Gastrocnemius medialis (tissue), 4 donors: ENCODE measurements at regions not wholly inside any gene's neighbourhood (a gene's known extent, or its start where the extent isn't known, plus 50 kb on each side); places are given as distances from the start of the nearest gene placed in this dataset.

ENCODE experiments used
- ATAC-seq, 2 donors: fragments of 150-250 bp; one replicate each; pipeline ENCODE4 v1.9.1; 2016
- DNase-seq, 2 donors: peaks; one replicate each; pipeline ENCODE4 v3.0.0-alpha.2; 2019
- H3K27ac ChIP-seq, 4 donors: fragments of 200-600 bp; sonication (generic); 1 replicate in 1 of 4; 2 replicates in 3 of 4; pipeline ENCODE4 v1.5.1; 2016 to 2018; ENCODE audit warnings: mild to moderate bottlenecking in 2 of 4, moderate library complexity in 1 of 4
- H3K27me3 ChIP-seq, 3 donors: fragments of 200-600 bp; sonication (generic) in 2 of 3; 1 replicate in 1 of 3; 2 replicates in 2 of 3; pipeline versions ENCODE4 v1.5.1 to v1.6.0; 2016 to 2019; ENCODE audit warnings: mild to moderate bottlenecking in 1 of 3, moderate library complexity in 1 of 3
- H3K36me3 ChIP-seq, 2 donors: fragments of 200-600 bp; sonication (generic) in 1 of 2; one replicate each; pipeline ENCODE4 v1.5.1; 2017 to 2018
- H3K4me1 ChIP-seq, 2 donors: fragments of 200-600 bp; sonication (generic) in 1 of 2; one replicate each; pipeline ENCODE4 v1.5.1; 2016 to 2017; ENCODE audit warnings: mild to moderate bottlenecking in 2 of 2
- H3K4me3 ChIP-seq, 4 donors: fragments of 200-600 bp; sonication (generic) in 3 of 4; 1 replicate in 1 of 4; 2 replicates in 3 of 4; pipeline ENCODE4 v1.5.1; 2016 to 2019; ENCODE audit warnings: mild to moderate bottlenecking in 2 of 4
- H3K9me3 ChIP-seq, 3 donors: fragments of 200-600 bp; sonication (generic) in 2 of 3; 1 replicate in 1 of 3; 2 replicates in 2 of 3; pipeline ENCODE4 v1.5.1; 2016 to 2019
- CTCF ChIP-seq, 5 experiments: fragments of 450-650 bp in 3 of 5; fragments of 200-600 bp in 2 of 5; sonication (generic) in 2 of 5; IDR thresholded peaks in 4 of 5; conservative IDR thresholded peaks in 1 of 5; 1 replicate in 4 of 5; 2 replicates in 1 of 5; pipeline ENCODE4 v1.5.1; 2016 to 2019; ENCODE audit warnings: antibody characterized with exemption in 5 of 5, mild to moderate bottlenecking in 3 of 5, moderate library complexity in 3 of 5
- POLR2A ChIP-seq, 2 donors: fragments of 450-650 bp; IDR thresholded peaks; one replicate each; pipeline ENCODE4 v1.6.1; 2017; ENCODE audit warnings: antibody characterized with exemption in 2 of 2, mild to moderate bottlenecking in 2 of 2, moderate library complexity in 2 of 2
- in situ Hi-C, 4 donors: fragments of 200-750 bp; cut with MboI; loops; one replicate each; pipeline versions ENCODE4 v1.15.0 to v1.8.0; 2017; ENCODE audit warnings: low sequenced_read_pairs in 4 of 4
- intact Hi-C: fragments of 100-400 bp; cut with DNase I; formaldehyde crosslinking; loops from one replicate; pipeline ENCODE4 v1.15.1; 2023; ENCODE audit warnings: low total_unique reads

DNA sequence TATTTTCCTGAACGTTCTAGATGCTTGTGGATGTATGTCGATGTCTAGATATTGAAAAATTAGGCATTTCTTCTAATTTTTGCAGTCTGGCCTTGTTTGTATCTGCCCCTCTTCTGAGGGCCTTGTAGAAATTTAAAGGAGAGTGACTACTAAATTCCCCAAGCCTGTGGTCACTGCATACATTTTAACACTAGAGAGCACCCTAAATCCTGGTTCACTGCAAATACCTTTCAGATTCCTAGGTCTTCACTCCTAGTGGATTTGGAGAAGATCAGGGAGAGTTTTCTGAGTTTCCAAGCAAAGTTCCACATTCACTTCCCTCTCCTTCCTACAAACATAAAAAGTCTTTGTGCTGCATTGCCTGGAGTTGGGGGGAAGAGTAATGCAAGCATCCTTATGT, 1272.5 kb downstream of the OLFM4 start:
- H3K4me3 ChIP-seq: no peak overlapping the region
- no peak for DNase-seq
- TF ChIP-seq POLR2A (IDR thresholded peaks at IDR 0.05): no peak
- TF ChIP-seq CTCF (IDR thresholded peaks at IDR 0.05 in 4 of 5, conservative IDR thresholded peaks at IDR 0.05 in 1 of 5): no peak
- H3K27ac ChIP-seq: no peak overlapping the region
- no peaks in the 10 kb centered on the region for H3K36me3 ChIP-seq
- H3K27me3 ChIP-seq: no peaks in the 10 kb centered on the region
- intact Hi-C loops: no loop called here
- no peaks in the 10 kb centered on the region for H3K9me3 ChIP-seq
- no peak for ATAC-seq
- no peaks in the 10 kb centered on the region for H3K4me1 ChIP-seq
- in situ Hi-C loops: no loop called here

GRCh38 chr13:54305377-54305776, 1276.8 kb downstream of the OLFM4 start:
- ATAC-seq: no peak
- Histone ChIP-seq H3K36me3 (no peaks in the 10 kb centered on the region), H3K4me1 (no peaks in the 10 kb centered on the region), H3K27ac (no peak overlapping the region), H3K4me3 (no peak overlapping the region), H3K9me3 (no peaks in the 10 kb centered on the region), H3K27me3 (no peaks in the 10 kb centered on the region)
- intact Hi-C loops (no loop called here), in situ Hi-C loops (no loop called here)
- no peak for DNase-seq
- TF ChIP-seq CTCF (IDR thresholded peaks at IDR 0.05 in 4 of 5, conservative IDR thresholded peaks at IDR 0.05 in 1 of 5) (no peak), POLR2A (IDR thresholded peaks at IDR 0.05) (no peak)

GRCh38 chr13:54312885-54313284, 1284.3 kb downstream of the OLFM4 start:
- H3K27me3 ChIP-seq: no peaks in the 10 kb centered on the region
- in situ Hi-C loops (no loop called here), intact Hi-C loops (no loop called here)

GRCh38 chr13:54317722-54318121, 1289.1 kb downstream of the OLFM4 start:
- in situ Hi-C loops: no loop called here
- Histone ChIP-seq H3K27ac (no peak overlapping the region), H3K4me3 (no peak overlapping the region), H3K27me3 (no peaks in the 10 kb centered on the region), H3K4me1 (no peaks in the 10 kb centered on the region), H3K9me3 (no peaks in the 10 kb centered on the region), H3K36me3 (no peaks in the 10 kb centered on the region)
- DNase-seq: no peak
- ATAC-seq: no peak
- TF ChIP-seq POLR2A (IDR thresholded peaks at IDR 0.05) (no peak), CTCF (IDR thresholded peaks at IDR 0.05 in 4 of 5, conservative IDR thresholded peaks at IDR 0.05 in 1 of 5) (no peak)
- intact Hi-C loops: no loop called here

More at GRCh38 chr13:54312885-54313284, 1284.3 kb downstream of the OLFM4 start:
- H3K36me3 ChIP-seq: no peaks in the 10 kb centered on the region
- DNase-seq (no peak), ATAC-seq (no peak)
- H3K9me3 ChIP-seq: no peaks in the 10 kb centered on the region
- TF ChIP-seq CTCF (IDR thresholded peaks at IDR 0.05 in 4 of 5, conservative IDR thresholded peaks at IDR 0.05 in 1 of 5) (no peak), POLR2A (IDR thresholded peaks at IDR 0.05) (no peak)
- no peak overlapping the region for H3K4me3 ChIP-seq
- H3K27ac ChIP-seq: no peak overlapping the region
- H3K4me1 ChIP-seq: no peaks in the 10 kb centered on the region

DNA sequence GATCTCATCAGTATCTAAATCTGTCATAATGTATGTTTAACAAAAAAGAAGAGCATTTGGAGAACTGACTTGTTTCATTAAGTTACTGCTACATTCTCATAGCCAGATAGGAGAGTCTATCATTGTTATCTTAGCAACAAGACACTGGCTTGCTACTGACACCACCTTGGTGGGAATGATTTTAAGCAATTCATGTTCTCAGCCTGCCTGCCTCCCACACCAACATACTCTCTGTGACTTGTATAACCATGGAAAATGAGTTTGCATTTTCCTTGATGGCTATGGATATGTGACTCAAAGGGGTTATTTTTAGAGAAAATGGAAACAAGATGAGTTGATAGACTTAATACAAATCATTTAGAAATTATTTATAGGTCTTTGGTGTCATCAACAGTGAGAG, 1308.9 kb downstream of the OLFM4 start:
- ATAC-seq: no peak
- no peak for DNase-seq
- Histone ChIP-seq H3K36me3 (no peaks in the 10 kb centered on the region), H3K27ac (no peak overlapping the region), H3K9me3 (no peaks in the 10 kb centered on the region), H3K27me3 (no peaks in the 10 kb centered on the region), H3K4me1 (no peaks in the 10 kb centered on the region), H3K4me3 (no peak overlapping the region)
- in situ Hi-C loops: no loop called here
- intact Hi-C loops: no loop called here
- TF ChIP-seq CTCF (IDR thresholded peaks at IDR 0.05 in 4 of 5, conservative IDR thresholded peaks at IDR 0.05 in 1 of 5) (no peak), POLR2A (IDR thresholded peaks at IDR 0.05) (no peak)
